Endothelial cell (in vitro differentiated cells): ENCODE measurements at regions not wholly inside any gene's neighbourhood (a gene's known extent, or its start where the extent isn't known, plus 50 kb on each side); places are given as distances from the start of the nearest gene placed in this dataset.

ENCODE experiments used
- DNase-seq: peaks from one replicate; pipeline ENCODE4 v3.0.0; 2021; ENCODE audit warnings: low spot score
- H3K27ac Mint-ChIP-seq: one replicate; pipeline ENCODE4 v1.8.0; 2021; ENCODE audit warnings: mixed read lengths, inconsistent platforms; ENCODE audit not compliant: unreplicated experiment
- H3K27me3 Mint-ChIP-seq: one replicate; pipeline ENCODE4 v1.8.0; 2021; ENCODE audit warnings: mild to moderate bottlenecking, moderate library complexity, mixed read lengths, inconsistent platforms; ENCODE audit not compliant: unreplicated experiment
- H3K36me3 Mint-ChIP-seq: one replicate; pipeline ENCODE4 v1.8.0; 2021; ENCODE audit warnings: mild to moderate bottlenecking, low read depth, mixed read lengths, inconsistent platforms; ENCODE audit not compliant: unreplicated experiment
- H3K4me1 Mint-ChIP-seq: one replicate; pipeline ENCODE4 v1.8.0; 2021; ENCODE audit warnings: mild to moderate bottlenecking, mixed read lengths, inconsistent platforms; ENCODE audit not compliant: unreplicated experiment
- H3K4me3 Mint-ChIP-seq: one replicate; pipeline ENCODE4 v1.8.0; 2021; ENCODE audit warnings: mild to moderate bottlenecking, mixed read lengths, inconsistent platforms; ENCODE audit not compliant: unreplicated experiment
- H3K9me3 Mint-ChIP-seq: one replicate; pipeline ENCODE4 v1.8.0; 2021; ENCODE audit warnings: mixed read lengths, inconsistent platforms; ENCODE audit not compliant: unreplicated experiment
- CTCF ChIP-seq: fragments of 200-600 bp; sonication (generic); IDR thresholded peaks from one replicate; pipeline ENCODE4 v1.5.0; 2021; ENCODE audit warnings: antibody characterized with exemption; ENCODE audit not compliant: unreplicated experiment

DNA sequence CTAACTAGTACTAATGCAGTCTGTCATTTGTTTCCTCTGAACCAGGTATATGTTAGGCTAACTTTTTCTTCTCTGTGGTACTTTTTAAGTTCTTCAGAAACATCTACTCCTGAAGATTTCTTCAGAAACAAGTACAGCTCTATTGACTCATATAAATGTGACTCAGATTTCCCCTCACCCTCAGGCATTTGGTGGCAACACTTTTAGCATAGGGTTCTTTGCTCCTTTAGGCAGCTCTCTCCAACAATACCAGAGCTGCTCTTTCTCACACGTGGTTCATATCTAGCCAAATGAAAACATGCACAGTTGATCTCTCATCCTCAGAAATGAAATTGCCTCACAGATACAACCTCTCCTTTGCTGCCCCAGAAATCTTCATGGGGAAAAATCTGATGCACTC, 939.8 kb downstream of the SORCS1 start:
- Mint-ChIP-seq H3K4me1 (no peaks in the 10 kb centered on the region), H3K36me3 (no peaks in the 10 kb centered on the region), H3K27ac (no peak overlapping the region), H3K27me3 (peaks cover 2% of the 10 kb centered on the region), H3K9me3 (no peaks in the 10 kb centered on the region), H3K4me3 (no peak overlapping the region)
- DNase-seq: no peak
- TF ChIP-seq CTCF: no peak

DNA sequence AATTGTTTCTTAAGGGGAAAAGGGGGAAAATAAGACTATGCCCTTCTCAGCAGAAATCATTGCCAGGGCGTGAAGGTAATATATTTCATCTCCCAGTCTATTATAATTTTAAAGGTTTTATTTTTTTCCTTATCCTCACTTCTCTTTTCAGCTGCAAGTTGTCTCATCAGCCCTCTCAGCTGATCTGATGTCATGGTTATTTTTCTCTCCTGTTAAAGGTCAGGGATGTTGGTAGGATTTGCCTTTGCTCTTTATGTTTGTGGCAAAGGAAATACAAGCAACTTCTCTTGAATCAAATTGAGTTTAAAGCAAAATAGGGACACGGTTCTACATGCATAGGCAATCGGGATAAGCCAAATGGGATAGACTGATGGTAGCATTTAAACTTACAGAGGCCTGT, 946.9 kb downstream of the SORCS1 start:
- H3K27me3 Mint-ChIP-seq: no peaks in the 10 kb centered on the region
- H3K27ac Mint-ChIP-seq: no peak overlapping the region
- no peak for TF ChIP-seq CTCF
- H3K4me1 Mint-ChIP-seq: no peaks in the 10 kb centered on the region
- DNase-seq: no peak
- no peaks in the 10 kb centered on the region for H3K36me3 Mint-ChIP-seq
- no peaks in the 10 kb centered on the region for H3K9me3 Mint-ChIP-seq
- H3K4me3 Mint-ChIP-seq: no peak overlapping the region

DNA sequence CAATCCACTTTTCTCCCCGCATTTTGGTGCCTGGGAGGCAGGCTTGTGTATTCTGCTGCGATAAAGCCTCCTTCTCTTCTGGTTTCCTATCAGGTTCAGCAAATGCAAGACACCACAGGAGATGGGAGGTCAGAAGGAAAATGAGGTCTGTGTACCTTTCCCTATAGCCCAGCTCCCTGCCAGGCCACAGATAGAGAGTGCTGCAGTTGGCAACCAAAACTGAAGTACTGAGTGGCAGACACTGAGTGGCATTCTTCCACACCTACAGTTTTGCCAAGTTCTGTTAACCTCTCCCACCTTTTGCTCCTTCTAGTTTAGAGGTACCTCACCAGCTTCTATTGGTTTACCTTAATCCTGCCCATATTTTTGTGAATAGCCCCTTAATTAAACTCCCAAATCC, 948.4 kb downstream of the SORCS1 start:
- Mint-ChIP-seq H3K27ac (no peak overlapping the region), H3K4me1 (no peaks in the 10 kb centered on the region), H3K4me3 (no peak overlapping the region), H3K27me3 (no peaks in the 10 kb centered on the region), H3K9me3 (no peaks in the 10 kb centered on the region), H3K36me3 (no peaks in the 10 kb centered on the region)
- TF ChIP-seq CTCF: no peak
- DNase-seq: no peak

DNA sequence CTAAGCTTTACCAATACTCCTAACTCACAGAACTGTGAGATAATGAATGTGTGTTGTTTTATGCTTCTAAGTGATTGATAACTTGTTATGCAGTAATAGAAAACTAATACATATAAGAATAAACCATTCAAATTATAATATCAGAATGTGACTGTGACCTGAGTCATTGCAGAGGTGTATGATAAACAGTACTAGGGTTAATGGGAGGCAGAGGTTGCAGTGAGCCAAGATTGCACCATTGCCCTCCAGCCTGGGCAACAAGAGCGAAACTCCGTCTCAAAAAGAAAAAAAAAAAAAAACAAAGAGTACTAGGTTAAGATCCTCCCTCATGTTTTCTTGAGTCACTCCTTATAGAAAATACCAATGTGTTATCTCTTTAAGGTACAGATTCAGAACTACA, 950.3 kb downstream of the SORCS1 start:
- Mint-ChIP-seq H3K4me1 (no peaks in the 10 kb centered on the region), H3K27me3 (no peaks in the 10 kb centered on the region), H3K27ac (no peak overlapping the region), H3K9me3 (no peaks in the 10 kb centered on the region), H3K36me3 (no peaks in the 10 kb centered on the region), H3K4me3 (no peak overlapping the region)
- no peak for TF ChIP-seq CTCF
- DNase-seq: no peak

DNA sequence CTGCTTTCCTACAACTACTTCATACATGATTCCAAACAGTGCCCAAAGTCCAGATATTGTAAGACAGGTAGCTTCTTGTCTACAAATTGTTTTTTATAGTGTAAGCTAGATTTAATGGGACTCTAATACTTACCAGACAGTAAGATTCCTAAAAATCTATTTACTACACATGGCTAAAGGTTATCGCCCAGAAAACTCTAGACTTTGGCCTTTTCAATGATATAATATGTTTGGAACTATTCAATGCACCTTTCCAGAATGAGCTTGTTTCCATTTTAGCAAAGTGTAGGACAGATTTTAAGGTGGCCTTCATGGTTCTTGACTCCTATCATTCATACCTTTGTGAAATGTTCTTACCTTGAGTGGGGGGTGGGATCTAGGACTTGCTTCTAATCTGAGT, 951.0 kb downstream of the SORCS1 start:
- H3K4me3 Mint-ChIP-seq: no peak overlapping the region
- H3K27ac Mint-ChIP-seq: no peak overlapping the region
- no peak for TF ChIP-seq CTCF
- no peak for DNase-seq
- no peaks in the 10 kb centered on the region for H3K36me3 Mint-ChIP-seq
- no peaks in the 10 kb centered on the region for H3K4me1 Mint-ChIP-seq
- H3K27me3 Mint-ChIP-seq: no peaks in the 10 kb centered on the region
- H3K9me3 Mint-ChIP-seq: no peaks in the 10 kb centered on the region
